H4 (cell line): ENCODE measurements at regions not wholly inside any gene's neighbourhood (a gene's known extent, or its start where the extent isn't known, plus 50 kb on each side); places are given as distances from the start of the nearest gene placed in this dataset.

Experiments
- DNase-seq: peaks from one replicate; pipeline ENCODE4 v3.0.0-alpha.2; 2015; ENCODE audit warnings: low spot score

GRCh38 chr9:109830545-109830944, 50.5 kb downstream of the PALM2AKAP2 start:
- DNase-seq = no peak

- no peak for DNase-seq
These were observed 52.1 kb downstream of the PALM2AKAP2 start for GRCh38 chr9:109831998-109832658.

GRCh38 chr9:109834855-109835254, 54.9 kb downstream of the PALM2AKAP2 start:
- DNase-seq = no peak

GRCh38 chr9:109843641-109844040, 63.6 kb downstream of the PALM2AKAP2 start:
- no peak for DNase-seq

- no peak for DNase-seq
These were observed 65.2 kb downstream of the PALM2AKAP2 start for GRCh38 chr9:109845226-109845625.

- DNase-seq = no peak
These were observed 66.8 kb downstream of the PALM2AKAP2 start for GRCh38 chr9:109846776-109847175.

GRCh38 chr9:109852556-109852955, 72.6 kb downstream of the PALM2AKAP2 start:
- no peak for DNase-seq

GRCh38 chr9:109855540-109855939, 75.5 kb downstream of the PALM2AKAP2 start:
- no peak for DNase-seq

- DNase-seq = peak; percentile 12
These were observed 76.8 kb downstream of the PALM2AKAP2 start for GRCh38 chr9:109856785-109857184.

GRCh38 chr9:109857336-109857735, 77.3 kb downstream of the PALM2AKAP2 start:
- no peak for DNase-seq

GRCh38 chr9:109859447-109859846, 79.4 kb downstream of the PALM2AKAP2 start:
- no peak for DNase-seq

GRCh38 chr9:109860521-109860920, 80.5 kb downstream of the PALM2AKAP2 start:
- DNase-seq = no peak

- DNase-seq = no peak
These were observed 81.5 kb downstream of the PALM2AKAP2 start for GRCh38 chr9:109861499-109861898.

GRCh38 chr9:109861918-109862317, 81.9 kb downstream of the PALM2AKAP2 start:
- DNase-seq = no peak

- DNase-seq = no peak
These were observed 82.5 kb downstream of the PALM2AKAP2 start for GRCh38 chr9:109862452-109862851.

- DNase-seq = no peak
These were observed 84.0 kb downstream of the PALM2AKAP2 start for GRCh38 chr9:109863961-109864360.

- no peak for DNase-seq
These were observed 85.5 kb downstream of the PALM2AKAP2 start for GRCh38 chr9:109865521-109865920.

GRCh38 chr9:109868207-109868606, 88.2 kb downstream of the PALM2AKAP2 start:
- DNase-seq = no peak

GRCh38 chr9:109868722-109869121, 88.7 kb downstream of the PALM2AKAP2 start:
- no peak for DNase-seq

GRCh38 chr9:109870365-109870764, 90.4 kb downstream of the PALM2AKAP2 start:
- no peak for DNase-seq

- no peak for DNase-seq
These were observed 92.9 kb downstream of the PALM2AKAP2 start for GRCh38 chr9:109872901-109873300.

GRCh38 chr9:109875495-109876129, 95.6 kb downstream of the PALM2AKAP2 start:
- DNase-seq = no peak

GRCh38 chr9:109880276-109881169, 100.5 kb downstream of the PALM2AKAP2 start:
- peak; percentile 17 for DNase-seq
